Erythroblast (primary cell): ENCODE measurements at regions not wholly inside any gene's neighbourhood (a gene's known extent, or its start where the extent isn't known, plus 50 kb on each side); places are given as distances from the start of the nearest gene placed in this dataset.

Experiments used
- GATA1 ChIP-seq: IDR thresholded peaks from 2 replicates; pipeline ENCODE4 v1.6.1; 2011; ENCODE audit warnings: low read depth, mild to moderate bottlenecking, control low read depth, low read length, moderate library complexity
- POLR2A ChIP-seq: IDR thresholded peaks from 2 replicates; pipeline ENCODE4 v1.6.1; 2011; ENCODE audit warnings: mild to moderate bottlenecking, low read length

- TF ChIP-seq POLR2A (no peak), GATA1 (no peak)
Measured at GRCh38 chr12:17284873-17285272, 678.9 kb upstream of the LMO3 start.
